Adrenal gland (tissue), 9 donors: ENCODE measurements at regions not wholly inside any gene's neighbourhood (a gene's known extent, or its start where the extent isn't known, plus 50 kb on each side); places are given as distances from the start of the nearest gene placed in this dataset.
A peak's percentile ranks its signal among the peaks of the same experiment; 100 is the strongest.

Experiments
- DNase-seq, 7 donors: peaks; one replicate each; pipeline ENCODE4 v3.0.0-alpha.2; 2019 to 2020
- H3K27ac ChIP-seq, 5 donors: fragments of 200-600 bp; sonication (generic) in 4 of 5; 1 replicate in 3 of 5; 2 replicates in 2 of 5; pipeline versions ENCODE4 v1.5.1 to v1.8.0; 2016 to 2020; ENCODE audit warnings: mild to moderate bottlenecking in 1 of 5
- H3K27me3 ChIP-seq: fragments of 200-600 bp; 2 replicates; pipeline ENCODE4 v1.8.0; 2021
- H3K36me3 ChIP-seq, 2 donors: fragments of 200-600 bp; replicated peaks in 1 of 2; 1 replicate in 1 of 2; 2 replicates in 1 of 2; pipeline versions ENCODE4 v1.5.1 to v1.8.0; 2018 to 2022
- H3K4me1 ChIP-seq, 2 donors: fragments of 200-600 bp; replicated peaks in 1 of 2; 1 replicate in 1 of 2; 2 replicates in 1 of 2; pipeline versions ENCODE4 v1.5.1 to v1.8.0; 2018 to 2021
- H3K4me3 ChIP-seq, 4 donors: fragments of 200-600 bp; sonication (generic) in 3 of 4; one replicate each; pipeline ENCODE4 v1.5.1; 2016 to 2018
- H3K9me3 ChIP-seq, 3 donors: fragments of 200-600 bp; sonication (generic) in 1 of 3; replicated peaks in 1 of 3; 1 replicate in 2 of 3; 2 replicates in 1 of 3; pipeline versions ENCODE4 v1.5.1 to v1.8.0; 2016 to 2021
- POLR2A ChIP-seq, 2 donors: fragments of 450-650 bp; IDR thresholded peaks; one replicate each; pipeline ENCODE4 v1.6.1; 2017; ENCODE audit warnings: antibody characterized with exemption in 2 of 2, mild to moderate bottlenecking in 2 of 2, moderate library complexity in 1 of 2
- WGBS, 4 donors: extraction: QIAGEN DNeasy Blood & Tissue Kit in 2 of 4; methylation state at CpG; one replicate each; pipeline versions ENCODE4 v1.1.5 to v1.1.7; 2013 to 2017; 5-methylcytosine and 5-hydroxymethylcytosine counted together
- intact Hi-C, 2 donors: fragments of 100-400 bp; cut with DNase I; formaldehyde crosslinking; loops; one replicate each; pipeline versions ENCODE4 v1.14.1 to v1.15.0; 2022 to 2023
- TF ChIP-seq, protein P1 (sequence below), 6 experiments: fragments of 450-650 bp in 4 of 6; fragments of 200-600 bp in 2 of 6; sonication (generic) in 1 of 6; IDR thresholded peaks; 1 replicate in 5 of 6; 2 replicates in 1 of 6; pipeline versions ENCODE4 v1.5.1 to v1.8.0; 2016 to 2021; ENCODE audit warnings: antibody characterized with exemption in 6 of 6, mild to moderate bottlenecking in 2 of 6, moderate library complexity in 1 of 6
- donor health status: healthy with polysubstance abuse.
- donor health status: Bipolar disorder and iron deficiency.
- donor health status: DM: yes; HTN: yes; CAD: no.
- donor health status: DM: no; HTN: no; CAD: no.
- donor health status: DM: no; HTN: no; CAD: no.

DNA sequence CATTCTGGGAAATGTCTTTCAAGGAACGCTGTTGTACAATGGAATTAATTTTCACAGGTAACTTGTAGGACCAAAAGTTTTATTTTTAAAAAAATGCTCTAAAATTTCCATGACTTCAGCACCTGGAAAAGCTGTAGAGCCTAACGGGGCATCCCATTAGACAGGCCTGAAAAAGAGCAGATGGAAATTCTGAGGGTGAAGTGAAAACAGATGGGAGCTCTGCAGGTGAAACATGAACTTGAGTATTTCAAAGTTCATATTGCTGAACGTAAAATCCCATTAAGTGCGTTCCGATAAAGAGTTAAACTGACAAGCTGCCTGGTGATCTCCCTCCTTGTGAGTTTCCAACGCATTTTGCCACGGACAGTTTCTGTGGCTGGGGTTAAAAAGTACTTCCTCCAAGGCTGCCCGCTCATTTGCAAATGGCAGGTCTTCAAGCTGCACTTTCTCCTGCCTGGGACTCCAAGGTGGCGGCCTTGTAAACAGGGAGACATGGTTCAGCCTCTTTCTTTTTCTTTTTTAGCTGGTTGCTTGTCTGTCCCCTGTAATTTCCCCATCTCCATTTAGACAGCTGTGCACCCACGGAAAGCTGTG is 450.4 kb downstream of the FGF9 start:
- H3K27me3 ChIP-seq = no peaks in the 10 kb centered on the region
- no peak for DNase-seq
- H3K27ac ChIP-seq = no peak overlapping the region
- H3K9me3 ChIP-seq = no peaks in the 10 kb centered on the region
- H3K4me1 ChIP-seq = peaks cover 0 to 5% of the 10 kb centered on the region in 2 donors
- TF ChIP-seq, protein P1, sequence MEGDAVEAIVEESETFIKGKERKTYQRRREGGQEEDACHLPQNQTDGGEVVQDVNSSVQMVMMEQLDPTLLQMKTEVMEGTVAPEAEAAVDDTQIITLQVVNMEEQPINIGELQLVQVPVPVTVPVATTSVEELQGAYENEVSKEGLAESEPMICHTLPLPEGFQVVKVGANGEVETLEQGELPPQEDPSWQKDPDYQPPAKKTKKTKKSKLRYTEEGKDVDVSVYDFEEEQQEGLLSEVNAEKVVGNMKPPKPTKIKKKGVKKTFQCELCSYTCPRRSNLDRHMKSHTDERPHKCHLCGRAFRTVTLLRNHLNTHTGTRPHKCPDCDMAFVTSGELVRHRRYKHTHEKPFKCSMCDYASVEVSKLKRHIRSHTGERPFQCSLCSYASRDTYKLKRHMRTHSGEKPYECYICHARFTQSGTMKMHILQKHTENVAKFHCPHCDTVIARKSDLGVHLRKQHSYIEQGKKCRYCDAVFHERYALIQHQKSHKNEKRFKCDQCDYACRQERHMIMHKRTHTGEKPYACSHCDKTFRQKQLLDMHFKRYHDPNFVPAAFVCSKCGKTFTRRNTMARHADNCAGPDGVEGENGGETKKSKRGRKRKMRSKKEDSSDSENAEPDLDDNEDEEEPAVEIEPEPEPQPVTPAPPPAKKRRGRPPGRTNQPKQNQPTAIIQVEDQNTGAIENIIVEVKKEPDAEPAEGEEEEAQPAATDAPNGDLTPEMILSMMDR (IDR thresholded peaks at IDR 0.05) = no peak
- TF ChIP-seq POLR2A (IDR thresholded peaks at IDR 0.05) = no peak
- no peaks in the 10 kb centered on the region for H3K36me3 ChIP-seq
- 73 to 81% (median 75%) methylated on average over 10 of the region's 10 CpGs for WGBS, 4 donors
- no peak overlapping the region for H3K4me3 ChIP-seq
- intact Hi-C loops = no loop called here

DNA sequence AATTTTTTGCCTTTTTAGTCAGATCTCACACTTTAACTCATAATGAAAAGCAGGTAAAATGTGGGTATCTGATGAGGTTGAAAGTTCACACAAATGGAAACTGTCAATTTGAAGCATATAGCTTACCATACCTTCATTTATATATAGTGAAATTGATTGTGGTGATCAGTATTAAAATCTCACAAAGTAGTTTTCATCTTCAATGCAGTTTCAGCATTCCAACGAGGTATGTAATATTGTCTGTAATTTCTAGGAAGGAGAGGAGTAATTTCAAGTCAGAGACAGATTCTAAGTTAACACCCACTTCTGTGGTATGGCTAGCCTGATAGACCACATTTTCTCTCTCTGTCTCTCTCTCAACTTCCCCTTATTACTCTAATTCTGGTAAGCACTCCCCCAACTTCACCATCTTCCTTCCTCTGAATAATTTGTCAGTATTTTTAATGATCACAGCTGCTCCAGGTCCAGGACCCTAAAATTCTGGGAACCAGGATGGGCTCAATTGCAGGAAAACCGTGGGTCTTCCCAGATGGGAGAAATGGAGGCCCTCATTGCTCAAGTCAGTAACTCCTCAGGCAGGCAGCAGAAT is 455.7 kb downstream of the FGF9 start:
- DNase-seq = no peak
- no peaks in the 10 kb centered on the region for H3K9me3 ChIP-seq
- 13 to 29% (median 28%) methylated on average over 2 of the region's 2 CpGs for WGBS, 4 donors

DNA sequence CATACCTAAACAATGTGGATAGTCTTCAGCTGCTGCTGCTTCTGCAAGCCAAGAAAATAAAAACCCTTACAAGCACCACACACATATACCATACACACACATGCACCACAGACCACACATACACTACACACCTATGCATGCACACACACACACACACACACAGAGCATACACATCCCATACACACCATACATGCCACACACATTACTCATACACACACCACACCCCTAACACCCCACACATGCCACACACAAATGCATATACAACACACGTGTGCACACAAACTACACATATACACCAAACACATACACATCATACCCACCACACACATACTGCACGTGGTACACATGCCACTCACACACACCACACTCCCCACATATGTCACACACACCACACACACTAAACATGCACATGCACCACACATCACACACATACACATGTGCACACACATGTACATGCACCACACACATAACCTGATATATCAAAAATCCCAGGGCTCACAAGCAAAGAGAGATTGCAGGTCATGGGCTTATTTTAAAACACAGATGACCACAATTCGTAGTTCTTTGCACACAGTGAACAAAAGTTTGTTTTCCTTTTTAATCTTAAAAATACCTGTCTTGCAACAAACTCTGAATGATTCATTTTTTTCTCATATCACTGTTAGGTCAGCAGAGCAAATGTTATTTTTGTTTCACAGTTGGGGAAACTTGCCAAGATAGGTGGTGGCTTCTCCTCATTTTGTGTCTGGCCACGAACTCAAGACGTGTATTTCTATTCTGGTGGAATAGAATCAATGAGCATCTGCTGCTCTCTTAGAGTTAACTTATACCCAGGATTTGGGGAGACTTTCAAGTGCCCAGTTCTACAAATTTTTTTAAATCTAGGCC is 456.6 kb downstream of the FGF9 start:
- Histone ChIP-seq H3K4me1 (no peaks in the 10 kb centered on the region), H3K27ac (no peak overlapping the region), H3K36me3 (no peaks in the 10 kb centered on the region), H3K9me3 (no peaks in the 10 kb centered on the region), H3K27me3 (no peaks in the 10 kb centered on the region), H3K4me3 (no peak overlapping the region)
- intact Hi-C loops = no loop called here
- WGBS, 4 donors = 48 to 62% (median 56%) methylated on average over 5 of the region's 5 CpGs
- no peak for TF ChIP-seq POLR2A (IDR thresholded peaks at IDR 0.05)
- TF ChIP-seq, protein P1 (IDR thresholded peaks at IDR 0.05) = no peak
- peak in 1 of 7 donors; percentile 19 for DNase-seq

More for the DNA sequence above, 455.7 kb downstream of the FGF9 start:
- intact Hi-C loops = no loop called here
- no peak overlapping the region for H3K4me3 ChIP-seq
- H3K4me1 ChIP-seq = no peaks in the 10 kb centered on the region
- no peaks in the 10 kb centered on the region for H3K36me3 ChIP-seq
- no peak overlapping the region for H3K27ac ChIP-seq
- TF ChIP-seq, protein P1 (IDR thresholded peaks at IDR 0.05) = no peak
- TF ChIP-seq POLR2A (IDR thresholded peaks at IDR 0.05) = no peak
- no peaks in the 10 kb centered on the region for H3K27me3 ChIP-seq
